Tibial nerve (tissue), 4 donors: ENCODE measurements at regions not wholly inside any gene's neighbourhood (a gene's known extent, or its start where the extent isn't known, plus 50 kb on each side); places are given as distances from the start of the nearest gene placed in this dataset.

ENCODE experiments used
- DNase-seq, 2 donors: peaks; one replicate each; pipeline ENCODE4 v3.0.0-alpha.2; 2019; ENCODE audit warnings: low spot score in 2 of 2
- H3K27ac ChIP-seq, 4 donors: fragments of 200-600 bp; sonication (generic) in 3 of 4; one replicate each; pipeline ENCODE4 v1.5.1; 2017 to 2019; ENCODE audit warnings: mild to moderate bottlenecking in 1 of 4
- H3K27me3 ChIP-seq, 2 donors: fragments of 200-600 bp; sonication (generic) in 1 of 2; one replicate each; pipeline versions ENCODE4 v1.5.1 to v1.6.0; 2017 to 2019
- H3K36me3 ChIP-seq, 3 donors: fragments of 200-600 bp; sonication (generic); one replicate each; pipeline ENCODE4 v1.5.1; 2018 to 2019
- H3K4me1 ChIP-seq, 4 donors: fragments of 200-600 bp; sonication (generic) in 3 of 4; one replicate each; pipeline ENCODE4 v1.5.1; 2017 to 2019
- H3K4me3 ChIP-seq, 4 donors: fragments of 200-600 bp; sonication (generic) in 3 of 4; one replicate each; pipeline ENCODE4 v1.5.1; 2017 to 2019; ENCODE audit warnings: mild to moderate bottlenecking in 1 of 4, moderate library complexity in 1 of 4
- H3K9me3 ChIP-seq, 4 donors: fragments of 200-600 bp; sonication (generic) in 3 of 4; one replicate each; pipeline ENCODE4 v1.5.1; 2017 to 2019
- EP300 ChIP-seq, 2 donors: sonication (generic); formaldehyde crosslinking; IDR thresholded peaks; one replicate each; pipeline ENCODE4 v1.6.1; 2017; ENCODE audit warnings: antibody characterized with exemption in 2 of 2, mild to moderate bottlenecking in 1 of 2
- POLR2A ChIP-seq, 2 donors: fragments of 450-650 bp; IDR thresholded peaks; one replicate each; pipeline ENCODE4 v1.6.1; 2017; ENCODE audit warnings: antibody characterized with exemption in 2 of 2, mild to moderate bottlenecking in 2 of 2, moderate library complexity in 2 of 2
- WGBS, 2 donors: methylation state at CpG; one replicate each; pipeline ENCODE4 v1.1.5; 2018; 5-methylcytosine and 5-hydroxymethylcytosine counted together
- TF ChIP-seq, protein P1 (sequence below), 5 experiments: fragments of 200-600 bp in 3 of 5; fragments of 450-650 bp in 2 of 5; sonication (generic) in 3 of 5; IDR thresholded peaks; one replicate each; pipeline ENCODE4 v1.5.1; 2016 to 2019; ENCODE audit warnings: antibody characterized with exemption in 5 of 5, mild to moderate bottlenecking in 3 of 5, moderate library complexity in 2 of 5

DNA sequence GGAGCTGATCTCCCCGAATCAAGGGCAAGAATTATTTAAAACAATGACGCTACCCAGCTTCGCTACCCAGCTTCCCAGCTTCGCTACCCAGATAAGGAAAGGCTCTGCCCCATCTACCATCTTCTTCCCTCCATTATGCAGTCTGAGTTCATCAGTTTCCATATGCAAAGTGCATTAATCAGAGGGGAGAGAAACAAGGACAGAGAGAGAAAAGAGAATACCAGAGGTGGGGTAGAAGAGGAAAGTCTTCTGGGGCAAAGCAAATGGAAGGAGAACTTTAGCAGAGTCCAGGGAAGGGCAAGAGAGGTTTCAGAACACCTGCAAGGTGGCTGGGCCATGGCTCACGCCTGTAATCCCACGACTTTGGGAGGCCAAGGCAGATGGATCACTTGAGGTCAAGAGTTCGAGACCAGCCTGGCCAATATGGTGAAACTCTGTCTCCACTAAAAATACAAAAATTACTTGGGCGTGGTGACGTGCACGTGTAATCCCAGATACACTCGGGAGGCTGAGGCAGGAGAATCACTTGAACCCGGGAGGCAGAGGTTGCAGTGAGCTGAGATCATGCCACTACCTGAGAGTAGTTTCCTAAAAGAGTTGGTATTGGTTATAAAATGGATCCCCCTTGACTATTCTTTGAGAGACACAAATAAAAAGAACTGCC lies 70.4 kb upstream of the SPATA12 start:
- 75 to 85% methylated on average over 12 of the region's 12 CpGs for WGBS, 2 donors
- no peak for TF ChIP-seq EP300 (IDR thresholded peaks at IDR 0.05)
- no peak for TF ChIP-seq POLR2A (IDR thresholded peaks at IDR 0.05)
- TF ChIP-seq, protein P1, sequence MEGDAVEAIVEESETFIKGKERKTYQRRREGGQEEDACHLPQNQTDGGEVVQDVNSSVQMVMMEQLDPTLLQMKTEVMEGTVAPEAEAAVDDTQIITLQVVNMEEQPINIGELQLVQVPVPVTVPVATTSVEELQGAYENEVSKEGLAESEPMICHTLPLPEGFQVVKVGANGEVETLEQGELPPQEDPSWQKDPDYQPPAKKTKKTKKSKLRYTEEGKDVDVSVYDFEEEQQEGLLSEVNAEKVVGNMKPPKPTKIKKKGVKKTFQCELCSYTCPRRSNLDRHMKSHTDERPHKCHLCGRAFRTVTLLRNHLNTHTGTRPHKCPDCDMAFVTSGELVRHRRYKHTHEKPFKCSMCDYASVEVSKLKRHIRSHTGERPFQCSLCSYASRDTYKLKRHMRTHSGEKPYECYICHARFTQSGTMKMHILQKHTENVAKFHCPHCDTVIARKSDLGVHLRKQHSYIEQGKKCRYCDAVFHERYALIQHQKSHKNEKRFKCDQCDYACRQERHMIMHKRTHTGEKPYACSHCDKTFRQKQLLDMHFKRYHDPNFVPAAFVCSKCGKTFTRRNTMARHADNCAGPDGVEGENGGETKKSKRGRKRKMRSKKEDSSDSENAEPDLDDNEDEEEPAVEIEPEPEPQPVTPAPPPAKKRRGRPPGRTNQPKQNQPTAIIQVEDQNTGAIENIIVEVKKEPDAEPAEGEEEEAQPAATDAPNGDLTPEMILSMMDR (IDR thresholded peaks at IDR 0.05) = no peak
- Histone ChIP-seq H3K36me3 (no peaks in the 10 kb centered on the region), H3K4me1 (peaks cover 0 to 31% (median 3%) of the 10 kb centered on the region in 4 donors), H3K27me3 (no peaks in the 10 kb centered on the region), H3K27ac (no peak overlapping the region), H3K9me3 (no peaks in the 10 kb centered on the region), H3K4me3 (no peak overlapping the region)
- no peak for DNase-seq

DNA sequence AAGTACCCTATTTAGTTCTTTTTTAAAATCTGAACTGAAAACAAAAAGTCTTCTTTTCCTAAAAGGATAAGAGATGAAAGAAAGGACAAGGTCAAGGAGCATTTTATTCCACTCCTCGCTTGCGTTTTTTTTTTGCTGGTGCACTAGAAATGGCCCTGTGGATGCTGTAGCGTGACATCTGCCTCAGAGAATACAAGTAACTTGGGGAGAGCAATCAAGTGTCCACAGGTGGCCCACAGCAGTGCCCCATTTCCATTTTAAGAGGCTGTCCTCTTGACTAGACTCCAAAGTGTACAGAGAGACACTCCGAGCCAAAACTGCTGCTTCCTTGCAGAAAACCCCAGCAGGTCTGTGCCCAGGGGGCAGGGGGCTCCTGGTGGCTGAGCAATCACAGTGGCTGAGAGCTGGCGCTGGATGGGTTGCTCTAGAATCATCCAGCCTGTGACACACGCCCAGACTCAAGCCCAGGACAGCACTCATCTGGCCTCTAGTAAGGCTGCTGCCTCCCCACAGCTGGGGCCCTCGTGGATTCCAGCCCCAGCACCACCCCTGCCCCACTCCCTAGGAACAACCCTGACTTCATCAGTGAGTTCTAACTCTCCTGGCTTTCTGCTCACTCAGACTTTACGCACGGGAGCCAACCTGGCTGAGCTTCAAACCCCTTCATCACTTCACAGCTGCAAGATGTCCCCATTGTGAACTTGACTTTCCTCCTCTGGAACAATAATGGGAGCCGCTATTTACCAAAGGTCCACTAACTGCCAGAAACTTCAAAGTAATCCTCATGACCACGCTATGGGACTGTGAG lies 71.1 kb upstream of the SPATA12 start:
- Histone ChIP-seq H3K27me3 (no peaks in the 10 kb centered on the region), H3K27ac (no peak overlapping the region), H3K9me3 (no peaks in the 10 kb centered on the region), H3K36me3 (no peaks in the 10 kb centered on the region), H3K4me3 (no peak overlapping the region), H3K4me1 (peaks cover 0 to 37% (median 3%) of the 10 kb centered on the region in 4 donors)
- 52 to 57% methylated on average over 10 to 11 of the region's 11 CpGs for WGBS, 2 donors
- TF ChIP-seq, protein P1 (IDR thresholded peaks at IDR 0.05) = no peak
- TF ChIP-seq POLR2A (IDR thresholded peaks at IDR 0.05) (no peak), EP300 (IDR thresholded peaks at IDR 0.05) (no peak)
- DNase-seq = no peak

DNA sequence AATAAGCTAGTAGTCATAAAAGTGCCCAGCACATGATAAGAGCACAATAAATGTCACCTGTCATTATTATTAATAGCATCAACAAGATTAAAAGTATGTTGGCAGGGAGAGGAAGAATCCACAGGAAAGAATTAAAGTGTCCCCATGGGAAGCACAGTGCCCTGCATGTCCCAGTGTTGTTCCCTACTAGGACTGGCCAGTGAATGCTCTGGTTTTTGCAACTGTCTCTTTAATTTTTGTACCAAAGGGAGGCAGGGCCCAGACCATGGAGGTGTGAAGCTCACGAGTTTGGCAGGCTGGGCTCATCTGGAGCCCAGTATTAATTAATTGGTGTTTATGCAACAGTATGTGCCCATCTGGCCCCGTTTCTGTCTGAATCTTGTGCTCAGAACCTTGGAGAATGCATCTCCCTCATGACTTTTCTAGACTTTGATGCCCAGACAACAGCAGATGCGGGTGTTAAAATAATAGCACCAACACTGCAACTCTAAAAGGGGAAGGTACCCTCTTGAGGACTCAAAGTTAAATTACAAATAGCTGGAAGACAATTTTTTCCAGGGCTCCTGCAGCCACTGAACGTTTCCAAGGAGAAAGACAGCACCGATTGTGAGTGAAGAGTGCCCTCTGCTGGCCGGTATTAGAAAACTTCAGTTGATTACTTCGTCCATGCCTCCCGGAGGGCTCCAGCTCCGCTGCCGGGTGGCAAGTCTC lies 71.9 kb upstream of the SPATA12 start:
- no peaks in the 10 kb centered on the region for H3K27me3 ChIP-seq
- no peak overlapping the region for H3K4me3 ChIP-seq
- no peaks in the 10 kb centered on the region for H3K36me3 ChIP-seq
- no peaks in the 10 kb centered on the region for H3K9me3 ChIP-seq
- peaks cover 0 to 43% (median 6%) of the 10 kb centered on the region in 4 donors for H3K4me1 ChIP-seq
- TF ChIP-seq POLR2A (IDR thresholded peaks at IDR 0.05) = no peak
- TF ChIP-seq, protein P1 (IDR thresholded peaks at IDR 0.05) = peak; percentile 60 to 89 (median 72)
- 9 to 10% methylated on average over 10 of the region's 10 CpGs for WGBS, 2 donors
- DNase-seq = peak; percentile 52 to 84
- no peak overlapping the region for H3K27ac ChIP-seq

DNA sequence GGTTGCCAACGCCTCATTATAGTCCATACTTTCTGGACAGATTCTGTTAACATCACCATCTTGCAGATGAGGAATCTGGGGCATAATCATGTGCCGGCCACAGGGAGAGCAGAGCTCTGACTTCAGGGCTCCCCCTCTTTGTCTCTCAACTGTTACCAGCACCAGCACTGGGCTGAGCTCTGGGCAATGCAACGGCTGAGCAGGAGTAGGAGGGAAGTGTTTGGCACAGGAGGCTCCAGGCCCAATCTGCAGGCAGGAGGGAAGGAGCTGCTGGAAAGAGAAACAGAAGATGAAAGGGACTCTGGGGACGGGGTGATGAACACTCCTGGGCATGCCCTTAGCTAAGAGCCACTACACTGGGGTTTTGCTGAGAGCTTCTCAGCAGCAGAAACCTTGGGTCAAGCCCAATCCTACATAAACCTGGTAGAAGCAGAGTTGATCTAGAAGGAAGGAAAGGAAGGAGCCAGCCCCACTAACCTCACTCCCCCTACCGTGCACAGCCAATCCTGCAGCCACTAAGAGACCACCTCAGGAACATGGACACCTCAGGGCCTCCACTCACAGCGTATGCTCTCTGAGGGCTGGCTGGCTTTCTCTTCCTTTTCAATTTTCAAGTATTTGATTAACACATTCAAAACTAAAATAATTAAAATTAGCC lies 73.1 kb upstream of the SPATA12 start:
- no peak for TF ChIP-seq POLR2A (IDR thresholded peaks at IDR 0.05)
- TF ChIP-seq, protein P1 (IDR thresholded peaks at IDR 0.05) = no peak
- TF ChIP-seq EP300 (IDR thresholded peaks at IDR 0.05) = no peak
- Histone ChIP-seq H3K27ac (no peak overlapping the region), H3K9me3 (no peaks in the 10 kb centered on the region), H3K4me3 (no peak overlapping the region), H3K4me1 (peaks cover 0 to 43% (median 6%) of the 10 kb centered on the region in 4 donors), H3K27me3 (no peaks in the 10 kb centered on the region), H3K36me3 (no peaks in the 10 kb centered on the region)
- 77 to 79% methylated on average over 6 of the region's 6 CpGs for WGBS, 2 donors
- DNase-seq = no peak
